ENCODE measurements at regions not wholly inside any gene's neighbourhood (a gene's known extent, or its start where the extent isn't known, plus 50 kb on each side); places are given as distances from the start of the nearest gene placed in this dataset.

DNA sequence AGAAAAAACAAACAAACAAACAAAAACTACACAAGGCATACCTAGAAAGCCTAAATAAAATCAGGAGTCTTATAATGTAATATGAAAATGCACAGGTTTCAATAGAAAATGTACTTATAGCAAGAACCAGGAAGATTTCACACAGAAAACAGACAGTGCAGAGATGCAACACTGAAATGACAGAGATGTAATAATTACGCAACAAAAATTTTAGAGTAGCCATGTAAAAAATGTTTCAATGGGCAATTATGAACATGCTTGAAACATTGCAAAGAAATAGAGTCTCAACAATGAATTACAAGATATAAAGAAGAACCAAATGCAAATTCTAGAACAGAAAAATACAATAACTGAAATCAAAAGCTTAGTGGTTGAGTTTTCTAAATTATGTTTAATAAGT lies 405.9 kb downstream of the PLK2 start:
- no peak for DNase-seq

- DNase-seq: no peak
Measured at GRCh38 chr5:58048954-58049353, 410.9 kb downstream of the PLK2 start.

DNA sequence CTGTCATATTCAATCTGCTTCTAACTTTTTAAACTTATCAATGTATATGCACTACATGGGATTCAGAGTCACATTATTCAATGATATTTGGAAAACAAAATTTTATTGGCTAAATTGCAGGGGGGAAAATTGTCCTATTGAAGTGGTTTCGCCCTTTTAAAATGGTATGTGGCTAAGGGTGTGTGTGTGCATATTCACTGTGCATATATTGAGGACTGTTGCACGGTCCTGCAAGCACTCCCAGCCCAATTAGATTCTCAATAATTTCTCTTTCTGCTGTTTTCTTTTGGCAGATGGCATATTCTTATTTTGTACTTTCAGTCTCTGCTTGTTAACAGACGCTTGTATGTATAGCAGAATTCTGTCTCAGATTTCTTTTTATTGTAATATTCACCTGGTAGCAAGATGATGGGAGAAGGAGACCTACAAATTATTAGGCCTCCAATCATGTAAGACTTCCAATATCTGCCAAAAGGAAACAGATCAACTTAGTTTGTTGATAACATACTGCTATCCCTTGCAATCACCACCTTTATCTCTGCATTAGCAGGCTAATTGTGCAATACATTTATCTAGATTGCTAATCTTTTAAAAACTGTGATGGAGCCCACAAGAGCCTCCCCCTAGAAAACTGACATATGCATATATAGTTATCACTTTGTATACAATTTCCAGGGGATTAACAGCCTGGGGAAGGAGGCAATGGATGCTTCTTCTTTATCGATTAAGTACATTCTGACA lies 411.5 kb downstream of the PLK2 start:
- DNase-seq: no peak

GRCh38 chr5:58046371-58046770 lies 413.5 kb downstream of the PLK2 start:
- DNase-seq: no peak

GRCh38 chr5:58044166-58044565 lies 415.7 kb downstream of the PLK2 start:
- no peak for DNase-seq

- DNase-seq: no peak
Measured at GRCh38 chr5:58043032-58043945, 416.6 kb downstream of the PLK2 start.

GRCh38 chr5:58041884-58042283 lies 418.0 kb downstream of the PLK2 start:
- DNase-seq: no peak

DNA sequence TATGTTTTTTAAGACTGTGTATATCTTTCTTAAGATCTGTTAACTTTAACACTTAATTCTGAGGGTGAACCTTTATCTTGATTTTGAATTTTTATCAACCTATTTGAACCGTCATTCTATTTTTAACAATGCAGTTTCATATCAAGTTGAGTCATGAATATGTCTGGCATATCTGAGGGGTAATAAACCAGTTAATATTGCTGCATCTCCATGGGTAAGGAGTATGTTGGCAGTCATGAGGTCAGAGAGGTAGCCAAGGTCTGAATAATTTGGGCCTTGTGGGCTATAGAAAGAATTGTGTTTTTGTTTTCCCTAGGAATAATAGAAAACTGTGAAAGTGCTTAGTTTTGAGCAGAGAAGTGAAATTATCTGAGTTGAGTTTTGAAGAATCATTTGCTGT lies 419.0 kb downstream of the PLK2 start:
- no peak for DNase-seq

- no peak for DNase-seq
Measured at GRCh38 chr5:58040044-58040443, 419.8 kb downstream of the PLK2 start.

DNA sequence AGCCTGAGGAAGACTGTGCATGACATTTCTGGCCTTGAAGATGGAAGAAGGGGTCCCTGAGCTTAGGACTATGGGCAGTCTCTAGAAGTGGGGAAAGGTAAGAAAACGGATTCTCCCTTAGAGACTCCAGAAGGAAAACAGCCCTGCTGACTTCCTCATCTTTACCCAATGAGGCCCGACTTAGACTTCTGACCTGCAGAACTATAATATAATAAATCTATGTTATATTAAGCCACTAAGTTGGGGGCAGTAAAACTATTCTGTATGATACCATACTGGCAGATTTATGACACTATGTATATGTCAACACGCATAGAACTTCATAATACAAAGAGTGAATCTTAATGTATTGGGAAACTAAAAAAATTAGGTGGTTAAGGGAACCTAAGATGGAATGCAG lies 422.0 kb downstream of the PLK2 start:
- DNase-seq: no peak

DNA sequence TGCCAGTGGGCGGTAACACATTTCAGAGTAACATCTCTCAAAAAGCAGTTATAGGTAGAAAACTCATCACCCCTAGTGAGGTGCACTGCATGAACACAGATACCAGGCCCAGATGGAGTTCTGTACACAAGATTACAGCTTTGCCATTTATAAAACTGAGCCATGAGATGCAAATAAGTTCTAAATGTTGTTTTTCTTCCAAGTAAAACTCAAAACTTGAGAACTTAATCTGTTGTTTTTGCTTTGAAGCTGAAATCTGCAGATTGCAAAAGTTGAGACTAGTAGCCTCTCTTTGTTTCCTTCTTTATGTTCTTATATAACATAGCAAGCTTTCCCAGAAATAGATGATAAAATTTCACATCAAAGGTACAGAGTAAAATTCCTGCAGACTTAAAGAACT lies 434.1 kb downstream of the PLK2 start:
- no peak for DNase-seq

GRCh38 chr5:58024151-58024550 lies 435.7 kb downstream of the PLK2 start:
- DNase-seq: no peak

DNA sequence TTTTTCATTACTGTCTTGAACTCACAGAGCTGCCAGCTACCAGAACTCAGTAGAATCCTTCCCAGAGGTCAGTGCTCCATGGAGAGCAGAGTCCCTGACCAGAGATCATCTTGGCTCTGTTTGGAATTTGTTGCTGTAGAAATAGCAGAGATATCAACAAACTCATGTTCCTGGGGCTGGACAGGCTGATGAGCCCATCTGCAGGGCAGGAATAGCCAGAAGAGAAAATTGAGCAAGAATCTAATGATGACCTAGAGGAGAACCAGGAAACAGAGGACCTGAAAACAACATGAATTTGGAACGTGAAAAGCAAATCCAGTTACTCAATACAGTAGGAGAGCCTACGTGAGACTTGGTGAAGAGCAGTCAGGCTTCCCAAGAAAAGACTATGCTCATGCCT lies 437.8 kb downstream of the PLK2 start:
- DNase-seq: no peak

GRCh38 chr5:58021466-58021865 lies 438.4 kb downstream of the PLK2 start:
- no peak for DNase-seq

DNA sequence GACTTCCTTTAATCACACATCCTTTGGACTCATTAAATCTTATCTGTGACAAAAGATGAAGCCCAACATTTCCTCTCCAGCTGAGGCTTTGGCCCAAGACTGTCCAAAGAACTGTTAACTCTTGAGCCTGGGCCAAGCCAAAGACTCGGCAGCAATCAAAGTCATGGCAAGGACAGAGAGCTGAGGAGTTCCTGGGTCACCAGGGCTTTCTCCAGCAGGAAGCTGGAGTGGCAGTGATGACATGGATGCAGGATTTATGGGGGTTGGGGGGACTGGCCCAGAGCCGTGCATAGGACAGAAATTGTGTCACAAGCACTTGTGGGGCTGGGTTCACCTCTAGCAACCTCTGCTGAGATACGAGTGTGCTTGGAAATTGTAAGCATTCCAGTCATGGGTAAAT lies 440.3 kb downstream of the PLK2 start:
- no peak for DNase-seq

- DNase-seq: no peak
Measured at GRCh38 chr5:58018016-58018415, 441.9 kb downstream of the PLK2 start.

DNA sequence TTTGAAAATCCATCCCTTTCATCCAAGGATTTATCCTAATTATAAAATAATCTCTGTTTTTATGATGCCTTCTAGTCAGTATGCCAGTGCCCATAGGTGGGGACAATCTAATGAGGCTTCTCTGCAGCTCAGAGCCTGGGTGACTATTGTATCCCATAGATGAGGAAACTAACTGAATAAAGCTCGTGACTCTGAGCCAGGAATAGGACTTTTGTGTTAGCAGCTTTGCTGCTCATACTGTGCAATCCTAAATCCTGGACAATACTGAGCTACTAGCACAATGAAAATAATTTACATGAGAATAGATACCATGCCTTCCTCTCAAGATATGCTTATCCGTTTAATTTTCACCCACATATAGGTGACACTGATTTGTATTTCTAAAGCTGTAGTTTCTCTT lies 443.0 kb downstream of the PLK2 start:
- DNase-seq: no peak

DNA sequence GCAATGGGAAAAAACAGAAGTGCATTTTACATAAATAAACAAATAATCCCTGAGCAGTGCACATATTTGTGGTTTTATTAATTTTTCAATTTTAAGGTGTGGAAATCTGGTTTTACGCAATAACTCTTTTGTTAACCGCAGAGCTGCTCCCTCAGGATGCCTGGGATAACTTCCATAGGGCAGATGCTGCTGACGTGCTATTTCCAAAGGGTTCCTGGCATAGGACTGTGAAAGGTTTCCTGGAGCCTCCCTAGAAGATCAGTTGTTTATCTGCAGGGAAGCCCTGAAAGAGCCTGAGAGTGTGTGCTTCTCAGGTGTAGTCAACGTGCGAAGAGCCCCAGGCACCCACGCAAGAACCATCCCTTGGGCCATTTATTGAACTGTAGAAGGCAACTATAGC lies 443.5 kb downstream of the PLK2 start:
- no peak for DNase-seq

DNA sequence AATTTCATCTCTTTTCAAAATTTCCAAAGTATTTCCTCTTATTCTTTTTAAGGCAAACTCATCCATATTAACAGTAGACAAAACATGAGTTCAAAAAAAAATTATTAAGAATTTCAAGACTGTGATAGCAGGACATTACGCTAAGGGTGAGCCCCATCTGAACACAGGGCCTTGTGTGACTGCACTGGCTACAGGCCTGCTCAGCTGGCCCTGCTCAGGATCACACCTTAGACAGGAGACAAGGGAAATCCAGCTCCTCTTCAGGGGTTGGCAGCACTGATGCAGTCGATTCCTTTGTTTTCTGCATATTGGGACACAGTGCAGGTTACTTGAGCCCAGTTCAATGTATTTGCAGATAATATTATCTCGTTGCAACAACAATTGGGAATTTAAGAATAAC lies 444.7 kb downstream of the PLK2 start:
- DNase-seq: no peak

DNA sequence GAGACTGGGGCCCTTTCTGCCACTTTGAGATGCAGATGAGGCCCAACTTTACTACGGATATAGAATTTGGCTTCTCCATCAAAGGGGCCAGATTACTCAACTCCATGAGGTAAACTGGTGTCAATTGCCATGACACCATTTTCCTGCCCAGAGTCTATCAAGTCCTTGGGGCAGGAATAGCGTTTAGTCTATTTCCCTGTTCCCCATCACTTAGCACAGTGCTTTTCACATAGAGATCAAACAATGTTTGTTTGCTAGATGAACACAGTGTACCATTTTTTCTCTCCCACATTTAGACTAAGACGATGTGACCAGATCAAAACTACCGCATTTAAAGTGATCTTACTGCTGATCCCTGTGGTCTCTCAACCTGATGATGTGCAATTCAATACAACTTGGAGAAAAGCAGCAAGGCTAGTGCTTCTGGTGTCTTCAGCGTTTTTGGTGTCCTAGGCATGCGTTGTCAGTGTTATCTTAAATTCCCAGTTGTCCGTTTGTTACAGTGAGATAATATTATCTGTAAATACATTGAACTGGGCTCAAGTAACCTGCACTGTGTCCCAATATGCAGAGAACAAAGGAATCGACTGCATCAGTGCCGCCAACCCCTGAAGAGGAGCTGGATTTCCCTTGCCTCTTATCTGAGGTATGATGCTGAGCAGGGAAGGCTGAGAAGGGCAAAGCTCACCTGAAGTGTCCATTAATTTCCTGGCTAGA lies 446.2 kb downstream of the PLK2 start:
- no peak for DNase-seq

GRCh38 chr5:58012801-58013315 lies 447.0 kb downstream of the PLK2 start:
- no peak for DNase-seq

- DNase-seq: no peak
Measured at GRCh38 chr5:58012102-58012501, 447.8 kb downstream of the PLK2 start.

DNA sequence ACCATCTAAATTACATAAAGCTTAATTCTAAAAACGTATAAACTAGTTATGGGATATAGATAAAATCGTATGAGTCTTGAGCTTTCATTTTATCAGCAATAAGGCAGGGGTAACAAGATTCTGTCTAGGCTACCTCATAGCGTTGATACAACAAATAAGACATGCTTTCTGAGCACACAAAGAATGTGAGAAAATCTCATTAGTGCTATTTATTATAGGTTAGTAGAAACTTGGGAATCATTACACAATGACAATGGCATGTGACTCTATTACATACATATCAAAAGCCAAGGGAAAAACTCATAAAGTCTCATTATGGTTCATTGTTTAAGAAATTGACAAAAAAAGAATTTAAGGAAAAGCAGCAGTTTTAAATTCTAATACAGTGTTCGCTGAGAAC lies 448.6 kb downstream of the PLK2 start:
- DNase-seq: no peak

GRCh38 chr5:58009754-58010153 lies 450.1 kb downstream of the PLK2 start:
- DNase-seq: no peak

Data from NCI-H1436 treated with DMSO at 0.1 percent for 48 hours (cell line).